SK-N-SH (cell line): ENCODE measurements at regions not wholly inside any gene's neighbourhood (a gene's known extent, or its start where the extent isn't known, plus 50 kb on each side); places are given as distances from the start of the nearest gene placed in this dataset.

ENCODE experiments used
- CHD2 ChIP-seq: fragments of 150-350 bp; IDR thresholded peaks from 2 replicates; pipeline ENCODE4 v1.6.1; 2018; ENCODE audit warnings: low read length; ENCODE audit not compliant: partially characterized antibody
- EP300 ChIP-seq, 2 experiments: IDR thresholded peaks; 2 replicates each; pipeline versions ENCODE4 v1.4.0 to v1.6.1; 2012; ENCODE audit warnings: borderline replicate concordance in 1 of 2, low read depth in 1 of 2, low read length in 1 of 2
- EZH2phosphoT487 ChIP-seq: fragments of 200-600 bp; sonication (generic); IDR thresholded peaks from 2 replicates; pipeline ENCODE4 v1.6.1; 2017; ENCODE audit warnings: low read depth, mixed run types, mild to moderate bottlenecking, antibody characterized with exemption, moderate library complexity, borderline replicate concordance
- RAD21 ChIP-seq: IDR thresholded peaks from 2 replicates; pipeline ENCODE4 v1.6.1; 2012; ENCODE audit warnings: mild to moderate bottlenecking, low read length
- RFX5 ChIP-seq: IDR thresholded peaks from 2 replicates; pipeline ENCODE4 v1.6.1; 2012; ENCODE audit warnings: mild to moderate bottlenecking, improper control_type of control experiment, low read length
- TF ChIP-seq, protein P1 (sequence below): fragments of 200-600 bp; sonication (generic); IDR thresholded peaks from 2 replicates; pipeline ENCODE4 v1.6.1; 2017; ENCODE audit warnings: antibody characterized with exemption, mild to moderate bottlenecking, moderate library complexity
- TF ChIP-seq, protein P2 (sequence below): IDR thresholded peaks from 2 replicates; pipeline ENCODE4 v1.4.0; 2012; ENCODE audit warnings: low read depth
- TF ChIP-seq, protein P3 (sequence below): IDR thresholded peaks from 2 replicates; pipeline ENCODE4 v1.6.1; 2012; ENCODE audit warnings: mild to moderate bottlenecking, low read depth, low read length, moderate library complexity

DNA sequence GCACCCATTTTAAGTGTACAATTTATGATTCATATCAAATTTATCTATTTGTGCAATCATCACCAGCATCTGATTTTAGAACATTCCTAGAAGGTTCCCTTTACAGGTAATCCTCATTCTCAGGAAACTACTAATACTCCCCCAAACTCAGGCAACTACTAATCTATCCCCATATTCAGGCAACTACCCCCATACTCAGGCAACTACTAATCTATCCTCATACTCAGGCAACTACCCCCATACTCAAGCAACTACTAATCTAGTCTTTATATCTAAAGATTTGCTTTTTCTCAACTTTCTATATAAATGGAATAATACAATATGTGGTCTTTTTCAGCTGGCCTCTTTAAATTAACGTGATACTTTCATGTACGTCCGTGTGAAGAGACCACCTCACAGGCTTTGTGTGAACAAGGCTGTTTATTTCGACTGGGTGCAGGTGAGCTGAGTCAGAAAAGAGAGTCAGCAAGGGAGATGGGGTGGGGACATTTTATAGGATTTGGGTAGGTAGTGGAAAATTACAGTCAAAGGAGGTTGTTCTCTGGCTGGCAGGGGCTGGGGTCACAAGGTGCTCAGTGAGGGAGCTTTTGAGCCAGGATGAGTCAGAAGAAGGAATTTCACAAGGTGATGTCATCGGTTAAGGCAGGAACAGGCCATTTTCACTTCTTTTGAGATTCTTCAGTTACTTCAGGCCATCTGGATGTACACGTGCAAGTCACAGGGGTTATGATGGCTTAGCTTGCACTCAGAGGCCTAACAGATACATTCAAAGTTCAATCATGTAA, 1444.5 kb upstream of the CADM2 start:
- TF ChIP-seq, protein P1, sequence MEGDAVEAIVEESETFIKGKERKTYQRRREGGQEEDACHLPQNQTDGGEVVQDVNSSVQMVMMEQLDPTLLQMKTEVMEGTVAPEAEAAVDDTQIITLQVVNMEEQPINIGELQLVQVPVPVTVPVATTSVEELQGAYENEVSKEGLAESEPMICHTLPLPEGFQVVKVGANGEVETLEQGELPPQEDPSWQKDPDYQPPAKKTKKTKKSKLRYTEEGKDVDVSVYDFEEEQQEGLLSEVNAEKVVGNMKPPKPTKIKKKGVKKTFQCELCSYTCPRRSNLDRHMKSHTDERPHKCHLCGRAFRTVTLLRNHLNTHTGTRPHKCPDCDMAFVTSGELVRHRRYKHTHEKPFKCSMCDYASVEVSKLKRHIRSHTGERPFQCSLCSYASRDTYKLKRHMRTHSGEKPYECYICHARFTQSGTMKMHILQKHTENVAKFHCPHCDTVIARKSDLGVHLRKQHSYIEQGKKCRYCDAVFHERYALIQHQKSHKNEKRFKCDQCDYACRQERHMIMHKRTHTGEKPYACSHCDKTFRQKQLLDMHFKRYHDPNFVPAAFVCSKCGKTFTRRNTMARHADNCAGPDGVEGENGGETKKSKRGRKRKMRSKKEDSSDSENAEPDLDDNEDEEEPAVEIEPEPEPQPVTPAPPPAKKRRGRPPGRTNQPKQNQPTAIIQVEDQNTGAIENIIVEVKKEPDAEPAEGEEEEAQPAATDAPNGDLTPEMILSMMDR, result no peak
- TF ChIP-seq, protein P2, sequence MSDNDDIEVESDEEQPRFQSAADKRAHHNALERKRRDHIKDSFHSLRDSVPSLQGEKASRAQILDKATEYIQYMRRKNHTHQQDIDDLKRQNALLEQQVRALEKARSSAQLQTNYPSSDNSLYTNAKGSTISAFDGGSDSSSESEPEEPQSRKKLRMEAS, result no peak
- TF ChIP-seq EP300 (IDR thresholded peaks at IDR 0.05; ENCODE audit: borderline replicate concordance in 1 of 2, low read depth in 1 of 2, low read length in 1 of 2), result no peak
- no peak for TF ChIP-seq RAD21
- TF ChIP-seq, protein P3, sequence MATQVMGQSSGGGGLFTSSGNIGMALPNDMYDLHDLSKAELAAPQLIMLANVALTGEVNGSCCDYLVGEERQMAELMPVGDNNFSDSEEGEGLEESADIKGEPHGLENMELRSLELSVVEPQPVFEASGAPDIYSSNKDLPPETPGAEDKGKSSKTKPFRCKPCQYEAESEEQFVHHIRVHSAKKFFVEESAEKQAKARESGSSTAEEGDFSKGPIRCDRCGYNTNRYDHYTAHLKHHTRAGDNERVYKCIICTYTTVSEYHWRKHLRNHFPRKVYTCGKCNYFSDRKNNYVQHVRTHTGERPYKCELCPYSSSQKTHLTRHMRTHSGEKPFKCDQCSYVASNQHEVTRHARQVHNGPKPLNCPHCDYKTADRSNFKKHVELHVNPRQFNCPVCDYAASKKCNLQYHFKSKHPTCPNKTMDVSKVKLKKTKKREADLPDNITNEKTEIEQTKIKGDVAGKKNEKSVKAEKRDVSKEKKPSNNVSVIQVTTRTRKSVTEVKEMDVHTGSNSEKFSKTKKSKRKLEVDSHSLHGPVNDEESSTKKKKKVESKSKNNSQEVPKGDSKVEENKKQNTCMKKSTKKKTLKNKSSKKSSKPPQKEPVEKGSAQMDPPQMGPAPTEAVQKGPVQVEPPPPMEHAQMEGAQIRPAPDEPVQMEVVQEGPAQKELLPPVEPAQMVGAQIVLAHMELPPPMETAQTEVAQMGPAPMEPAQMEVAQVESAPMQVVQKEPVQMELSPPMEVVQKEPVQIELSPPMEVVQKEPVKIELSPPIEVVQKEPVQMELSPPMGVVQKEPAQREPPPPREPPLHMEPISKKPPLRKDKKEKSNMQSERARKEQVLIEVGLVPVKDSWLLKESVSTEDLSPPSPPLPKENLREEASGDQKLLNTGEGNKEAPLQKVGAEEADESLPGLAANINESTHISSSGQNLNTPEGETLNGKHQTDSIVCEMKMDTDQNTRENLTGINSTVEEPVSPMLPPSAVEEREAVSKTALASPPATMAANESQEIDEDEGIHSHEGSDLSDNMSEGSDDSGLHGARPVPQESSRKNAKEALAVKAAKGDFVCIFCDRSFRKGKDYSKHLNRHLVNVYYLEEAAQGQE, result no peak
- no peak for TF ChIP-seq RFX5
- TF ChIP-seq EZH2phosphoT487, result no peak
- no peak for TF ChIP-seq CHD2
